Peyer's patch (tissue), 4 donors: ENCODE measurements at regions not wholly inside any gene's neighbourhood (a gene's known extent, or its start where the extent isn't known, plus 50 kb on each side); places are given as distances from the start of the nearest gene placed in this dataset.

ENCODE experiments used
- CTCF ChIP-seq, 6 experiments: fragments of 450-650 bp in 4 of 6; fragments of 200-600 bp in 2 of 6; sonication (generic) in 1 of 6; IDR thresholded peaks; one replicate each; pipeline ENCODE4 v1.5.1; 2017 to 2019; ENCODE audit warnings: antibody characterized with exemption in 6 of 6, mild to moderate bottlenecking in 3 of 6, moderate library complexity in 1 of 6
- POLR2A ChIP-seq, 2 donors: fragments of 450-650 bp; IDR thresholded peaks; one replicate each; pipeline ENCODE4 v1.5.1; 2017; ENCODE audit warnings: antibody characterized with exemption in 2 of 2, mild to moderate bottlenecking in 2 of 2, moderate library complexity in 2 of 2

DNA sequence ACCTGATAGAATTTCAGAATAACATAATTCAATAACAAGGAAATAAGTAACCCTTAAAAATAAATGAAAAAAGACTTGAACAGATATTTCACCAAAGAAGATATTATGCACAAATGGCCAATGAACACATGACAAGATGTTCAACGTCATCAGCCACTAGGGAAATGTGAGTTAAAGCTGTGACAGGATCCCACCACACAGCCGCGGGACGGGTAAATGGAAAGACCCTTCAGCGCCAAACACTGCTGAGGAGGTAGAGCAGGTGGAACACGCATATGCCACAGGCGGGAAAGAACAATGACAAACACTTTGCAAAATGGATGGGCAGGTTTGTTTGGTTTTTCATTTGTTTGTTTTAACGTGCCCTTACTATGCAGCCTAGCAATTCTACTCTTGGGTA, 86.1 kb upstream of the RNF32 start:
- TF ChIP-seq CTCF (IDR thresholded peaks at IDR 0.05) (no peak), POLR2A (IDR thresholded peaks at IDR 0.05) (no peak)
